Activated B cell treated with CpG ODN at 0.5 μM for 24 hours (primary cell): ENCODE measurements at regions not wholly inside any gene's neighbourhood (a gene's known extent, or its start where the extent isn't known, plus 50 kb on each side); places are given as distances from the start of the nearest gene placed in this dataset.

Experiments used
- ATAC-seq: fragments of 200-7000 bp; cut with Tn5 transposase; one replicate; pipeline ENCODE4 v1.10.0; 2021; ENCODE audit warnings: low read depth, mild to moderate bottlenecking, moderate library complexity
- CTCF ChIA-PET: fragments of 350-600 bp; sonication (Branson Sonifier 250); formaldehyde crosslinking; loops from one replicate; lab custom pipeline; 2021; ENCODE audit warnings: antibody characterized with exemption; lab: Charles Lee
- POLR2A ChIA-PET: fragments of 350-600 bp; sonication (Branson Sonifier 250); formaldehyde crosslinking; loops from one replicate; lab custom pipeline; 2021; ENCODE audit warnings: antibody characterized with exemption; lab: Charles Lee
- DNase-seq: peaks from one replicate; pipeline ENCODE4 v3.0.0; 2022
- H3K27ac Mint-ChIP-seq: one replicate; pipeline ENCODE4 v1.8.0; 2020; ENCODE audit warnings: mixed read lengths
- H3K27me3 Mint-ChIP-seq: one replicate; pipeline ENCODE4 v1.8.0; 2021; ENCODE audit warnings: mixed read lengths
- H3K36me3 Mint-ChIP-seq: one replicate; pipeline ENCODE4 v1.8.0; 2021; ENCODE audit warnings: low read depth, mixed read lengths
- H3K4me1 Mint-ChIP-seq: one replicate; pipeline ENCODE4 v1.8.0; 2021; ENCODE audit warnings: mixed read lengths
- H3K4me3 Mint-ChIP-seq: one replicate; pipeline ENCODE4 v1.8.0; 2020; ENCODE audit warnings: mild to moderate bottlenecking, mixed read lengths
- H3K9me3 Mint-ChIP-seq: one replicate; pipeline ENCODE4 v1.8.0; 2020; ENCODE audit warnings: mixed read lengths
- CTCF ChIP-seq: fragments of 200-600 bp; IDR thresholded peaks from one replicate; pipeline ENCODE4 v1.8.0; 2022; ENCODE audit warnings: antibody characterized with exemption, mild to moderate bottlenecking
- intact Hi-C: fragments of 100-400 bp; cut with micrococcal nuclease; formaldehyde crosslinking; loops from one replicate; pipeline ENCODE4 v1.15.1; 2024

GRCh38 chr1:168821434-168821833, 92.4 kb upstream of the DPT start:
- Mint-ChIP-seq H3K36me3 (no peaks in the 10 kb centered on the region), H3K9me3 (no peaks in the 10 kb centered on the region), H3K27me3 (peaks cover 1% of the 10 kb centered on the region), H3K27ac (no peak overlapping the region), H3K4me3 (no peak overlapping the region), H3K4me1 (no peaks in the 10 kb centered on the region)
- no peak for TF ChIP-seq CTCF
- ChIA-PET CTCF (no interaction called here), POLR2A (no interaction called here)
- DNase-seq (no peak), ATAC-seq (no peak)
- intact Hi-C loops: no loop called here

- no peak for TF ChIP-seq CTCF
- DNase-seq: no peak
- CTCF ChIA-PET: no interaction called here
- no peaks in the 10 kb centered on the region for H3K9me3 Mint-ChIP-seq
- H3K4me1 Mint-ChIP-seq: no peaks in the 10 kb centered on the region
- POLR2A ChIA-PET: no interaction called here
- intact Hi-C loops: no loop called here
- H3K36me3 Mint-ChIP-seq: no peaks in the 10 kb centered on the region
- peaks cover 1% of the 10 kb centered on the region for H3K27me3 Mint-ChIP-seq
- ATAC-seq: no peak
- no peak overlapping the region for H3K4me3 Mint-ChIP-seq
- H3K27ac Mint-ChIP-seq: no peak overlapping the region
Observed at GRCh38 chr1:168822911-168823310, 93.9 kb upstream of the DPT start.

- TF ChIP-seq CTCF: no peak
- no peaks in the 10 kb centered on the region for H3K9me3 Mint-ChIP-seq
- H3K36me3 Mint-ChIP-seq: no peaks in the 10 kb centered on the region
- ChIA-PET POLR2A (no interaction called here), CTCF (no interaction called here)
- H3K4me3 Mint-ChIP-seq: no peak overlapping the region
- intact Hi-C loops: no loop called here
- no peak for ATAC-seq
- no peak overlapping the region for H3K27ac Mint-ChIP-seq
- peaks cover 1% of the 10 kb centered on the region for H3K27me3 Mint-ChIP-seq
- DNase-seq: no peak
- no peaks in the 10 kb centered on the region for H3K4me1 Mint-ChIP-seq
Observed at GRCh38 chr1:168823988-168824387, 95.0 kb upstream of the DPT start.

GRCh38 chr1:168824418-168825065, 95.5 kb upstream of the DPT start:
- intact Hi-C loops: no loop called here
- CTCF ChIA-PET: no interaction called here
- DNase-seq (no peak), ATAC-seq (no peak)
- no peak overlapping the region for H3K27ac Mint-ChIP-seq
- no peaks in the 10 kb centered on the region for H3K36me3 Mint-ChIP-seq
- H3K9me3 Mint-ChIP-seq: no peaks in the 10 kb centered on the region
- H3K4me3 Mint-ChIP-seq: no peak overlapping the region
- POLR2A ChIA-PET: no interaction called here
- H3K4me1 Mint-ChIP-seq: no peaks in the 10 kb centered on the region
- H3K27me3 Mint-ChIP-seq: peaks cover 1% of the 10 kb centered on the region
- TF ChIP-seq CTCF: no peak

GRCh38 chr1:168825129-168825528, 96.1 kb upstream of the DPT start:
- Mint-ChIP-seq H3K4me1 (no peaks in the 10 kb centered on the region), H3K9me3 (no peaks in the 10 kb centered on the region), H3K27me3 (peaks cover 1% of the 10 kb centered on the region), H3K36me3 (no peaks in the 10 kb centered on the region), H3K4me3 (no peak overlapping the region), H3K27ac (no peak overlapping the region)
- ATAC-seq (no peak), DNase-seq (no peak)
- no peak for TF ChIP-seq CTCF
- intact Hi-C loops: no loop called here
- ChIA-PET POLR2A (no interaction called here), CTCF (no interaction called here)
